HCT116 (cell line): ENCODE measurements at regions not wholly inside any gene's neighbourhood (a gene's known extent, or its start where the extent isn't known, plus 50 kb on each side); places are given as distances from the start of the nearest gene placed in this dataset.

ENCODE experiments used
- EGR1 ChIP-seq: IDR thresholded peaks from 2 replicates; pipeline ENCODE4 v1.6.1; 2012; ENCODE audit warnings: low read depth
- POLR2AphosphoS5 ChIP-seq: IDR thresholded peaks from 2 replicates; pipeline ENCODE4 v1.6.1; 2011; ENCODE audit warnings: mild to moderate bottlenecking, low read depth, low read length, moderate library complexity
- TF ChIP-seq, protein P1 (sequence below), 3 experiments: fragments of 200-600 bp in 1 of 3; sonication (generic) in 1 of 3; IDR thresholded peaks in 2 of 3; conservative IDR thresholded peaks in 1 of 3; 2 replicates each; pipeline ENCODE4 v1.5.1; 2012 to 2017; ENCODE audit warnings: low read depth in 2 of 3, low read length in 2 of 3, antibody characterized with exemption in 1 of 3, borderline replicate concordance in 1 of 3, control low read depth in 1 of 3, mild to moderate bottlenecking in 1 of 3, mixed read lengths in 1 of 3, mixed run types in 1 of 3, moderate library complexity in 1 of 3; ENCODE audit not compliant: insufficient read depth in 1 of 3

DNA sequence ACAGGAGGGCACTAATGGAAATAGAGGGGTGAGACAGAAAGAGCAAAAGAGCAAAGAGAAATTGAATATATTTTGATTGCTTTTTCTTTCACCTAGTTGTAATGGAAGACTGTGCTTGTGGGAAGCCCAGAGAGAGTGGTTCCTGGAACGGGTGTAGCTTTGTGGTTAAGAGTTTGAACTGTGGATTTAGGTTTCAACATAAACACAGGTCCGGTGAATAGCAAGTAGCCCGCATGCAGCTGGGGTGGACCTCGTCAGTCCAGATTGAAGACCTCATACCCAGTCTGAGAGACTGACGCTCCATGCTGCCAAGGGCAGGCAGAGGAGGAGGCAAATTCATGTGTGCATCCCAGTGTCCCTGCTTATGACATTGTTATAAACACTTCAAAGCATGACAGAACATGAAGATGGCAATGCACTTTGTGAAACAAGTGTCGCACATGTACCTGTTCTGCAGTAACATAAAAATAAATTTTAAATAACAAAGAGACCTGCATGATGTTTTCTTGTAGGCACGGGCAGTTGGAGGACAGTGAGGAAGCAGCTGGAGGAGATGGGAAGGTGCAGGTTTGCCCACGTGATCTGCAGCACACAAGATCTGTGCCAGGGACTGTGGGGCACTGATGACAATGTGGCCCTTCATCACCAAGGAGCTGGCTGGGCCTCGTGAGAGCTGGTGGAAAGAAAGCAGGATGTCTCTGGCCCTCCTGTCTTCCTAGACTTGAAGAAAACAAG lies 220.5 kb upstream of the SSTR4 start:
- TF ChIP-seq, protein P1, sequence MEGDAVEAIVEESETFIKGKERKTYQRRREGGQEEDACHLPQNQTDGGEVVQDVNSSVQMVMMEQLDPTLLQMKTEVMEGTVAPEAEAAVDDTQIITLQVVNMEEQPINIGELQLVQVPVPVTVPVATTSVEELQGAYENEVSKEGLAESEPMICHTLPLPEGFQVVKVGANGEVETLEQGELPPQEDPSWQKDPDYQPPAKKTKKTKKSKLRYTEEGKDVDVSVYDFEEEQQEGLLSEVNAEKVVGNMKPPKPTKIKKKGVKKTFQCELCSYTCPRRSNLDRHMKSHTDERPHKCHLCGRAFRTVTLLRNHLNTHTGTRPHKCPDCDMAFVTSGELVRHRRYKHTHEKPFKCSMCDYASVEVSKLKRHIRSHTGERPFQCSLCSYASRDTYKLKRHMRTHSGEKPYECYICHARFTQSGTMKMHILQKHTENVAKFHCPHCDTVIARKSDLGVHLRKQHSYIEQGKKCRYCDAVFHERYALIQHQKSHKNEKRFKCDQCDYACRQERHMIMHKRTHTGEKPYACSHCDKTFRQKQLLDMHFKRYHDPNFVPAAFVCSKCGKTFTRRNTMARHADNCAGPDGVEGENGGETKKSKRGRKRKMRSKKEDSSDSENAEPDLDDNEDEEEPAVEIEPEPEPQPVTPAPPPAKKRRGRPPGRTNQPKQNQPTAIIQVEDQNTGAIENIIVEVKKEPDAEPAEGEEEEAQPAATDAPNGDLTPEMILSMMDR (IDR thresholded peaks at IDR 0.05 in 2 of 3, conservative IDR thresholded peaks at IDR 0.05 in 1 of 3; ENCODE audit: borderline replicate concordance in 1 of 3, insufficient read depth in 1 of 3, low read depth in 2 of 3, low read length in 2 of 3), result no peak
- TF ChIP-seq POLR2AphosphoS5, result no peak
- TF ChIP-seq EGR1, result no peak
